ENCODE measurements at regions not wholly inside any gene's neighbourhood (a gene's known extent, or its start where the extent isn't known, plus 50 kb on each side); places are given as distances from the start of the nearest gene placed in this dataset.

DNA sequence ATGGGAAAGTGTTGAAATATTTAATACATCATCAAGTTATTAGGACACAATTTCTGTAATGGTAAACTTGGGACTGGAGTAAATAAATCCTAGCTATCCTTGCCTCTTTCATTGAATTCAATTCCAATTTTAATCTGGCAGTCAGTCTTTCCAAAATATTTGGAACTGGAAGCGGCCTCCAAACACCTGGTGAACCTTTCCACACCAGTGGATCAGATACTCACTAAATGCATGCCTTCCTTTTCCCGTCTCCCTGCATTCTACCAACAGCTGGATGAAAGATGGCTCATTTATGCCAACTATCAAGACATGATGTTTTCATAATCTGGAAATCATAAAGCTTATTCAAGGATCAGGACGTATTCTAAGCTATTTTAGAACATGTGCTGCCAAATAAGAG, 488.2 kb upstream of the SPHKAP start:
- dilution Hi-C loops (cut with MboI; ENCODE audit: extremely low pct_ligation_motif_present, low sequenced_read_pairs) (no loop called here), intact Hi-C loops (cut with micrococcal nuclease) (no loop called here)
- no peaks in the 10 kb centered on the region for H3K9me1 ChIP-seq (replicated peaks; ENCODE audit: control insufficient read depth, extremely low read depth, insufficient read depth, low read length)
- DNase-seq (ENCODE audit: low read depth, low spot score) (no peak), FAIRE-seq (no peak)
- POLR2A ChIA-PET: no interaction called here
- peaks cover 8% of the 10 kb centered on the region for H3K9me3 ChIP-seq (replicated peaks; ENCODE audit: control insufficient read depth, insufficient read depth, low read length)
- H3K36me3 ChIP-seq (ENCODE audit: control insufficient read depth in 2 of 2, extremely low read depth in 1 of 2, insufficient read depth in 2 of 2, low read length in 2 of 2): no peaks in the 10 kb centered on the region
- no peak overlapping the region for H3K4me3 ChIP-seq (replicated peaks in 1 of 3; ENCODE audit: insufficient read depth in 1 of 3, low read depth in 1 of 3, low read length in 3 of 3)
- TF ChIP-seq POLR2A (IDR thresholded peaks at IDR 0.05; ENCODE audit: low read depth, low read length) (no peak), EZH2 (IDR thresholded peaks at IDR 0.05; ENCODE audit: borderline replicate concordance, low read depth, low read length, severe bottlenecking) (no peak), JUN (IDR thresholded peaks at IDR 0.05; ENCODE audit: borderline replicate concordance, insufficient read depth, insufficient read length, low read depth) (no peak)
- TF ChIP-seq, protein P1, sequence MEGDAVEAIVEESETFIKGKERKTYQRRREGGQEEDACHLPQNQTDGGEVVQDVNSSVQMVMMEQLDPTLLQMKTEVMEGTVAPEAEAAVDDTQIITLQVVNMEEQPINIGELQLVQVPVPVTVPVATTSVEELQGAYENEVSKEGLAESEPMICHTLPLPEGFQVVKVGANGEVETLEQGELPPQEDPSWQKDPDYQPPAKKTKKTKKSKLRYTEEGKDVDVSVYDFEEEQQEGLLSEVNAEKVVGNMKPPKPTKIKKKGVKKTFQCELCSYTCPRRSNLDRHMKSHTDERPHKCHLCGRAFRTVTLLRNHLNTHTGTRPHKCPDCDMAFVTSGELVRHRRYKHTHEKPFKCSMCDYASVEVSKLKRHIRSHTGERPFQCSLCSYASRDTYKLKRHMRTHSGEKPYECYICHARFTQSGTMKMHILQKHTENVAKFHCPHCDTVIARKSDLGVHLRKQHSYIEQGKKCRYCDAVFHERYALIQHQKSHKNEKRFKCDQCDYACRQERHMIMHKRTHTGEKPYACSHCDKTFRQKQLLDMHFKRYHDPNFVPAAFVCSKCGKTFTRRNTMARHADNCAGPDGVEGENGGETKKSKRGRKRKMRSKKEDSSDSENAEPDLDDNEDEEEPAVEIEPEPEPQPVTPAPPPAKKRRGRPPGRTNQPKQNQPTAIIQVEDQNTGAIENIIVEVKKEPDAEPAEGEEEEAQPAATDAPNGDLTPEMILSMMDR (IDR thresholded peaks at IDR 0.05; ENCODE audit: extremely low read depth in 1 of 2, insufficient read depth in 1 of 2, low read depth in 1 of 2, low read length in 2 of 2): no peak
- H3K4me2 ChIP-seq (ENCODE audit: insufficient read depth, low read length): no peak overlapping the region
- no peaks in the 10 kb centered on the region for H3K79me2 ChIP-seq (ENCODE audit: control insufficient read depth, insufficient read depth, low read length)
- H4K20me1 ChIP-seq (replicated peaks; ENCODE audit: control insufficient read depth, extremely low read depth, insufficient read depth, low read length): no peaks in the 10 kb centered on the region
- CTCF ChIA-PET: no interaction called here
- no TSS peak for BruUV-seq (replicated peaks)
- H3K4me1 ChIP-seq (ENCODE audit: control insufficient read depth, extremely low read depth, insufficient read depth, low read length): no peaks in the 10 kb centered on the region
- H2AFZ ChIP-seq (ENCODE audit: low read depth, low read length): no peak overlapping the region
- H3K9ac ChIP-seq (replicated peaks; ENCODE audit: extremely low read depth, insufficient read depth, low read length): no peak overlapping the region
- no peak overlapping the region for H3K27ac ChIP-seq (ENCODE audit: insufficient read depth, low read depth, low read length)
- no peaks in the 10 kb centered on the region for H3K27me3 ChIP-seq (ENCODE audit: control insufficient read depth in 2 of 2, insufficient read depth in 2 of 2, low read length in 2 of 2)

DNA sequence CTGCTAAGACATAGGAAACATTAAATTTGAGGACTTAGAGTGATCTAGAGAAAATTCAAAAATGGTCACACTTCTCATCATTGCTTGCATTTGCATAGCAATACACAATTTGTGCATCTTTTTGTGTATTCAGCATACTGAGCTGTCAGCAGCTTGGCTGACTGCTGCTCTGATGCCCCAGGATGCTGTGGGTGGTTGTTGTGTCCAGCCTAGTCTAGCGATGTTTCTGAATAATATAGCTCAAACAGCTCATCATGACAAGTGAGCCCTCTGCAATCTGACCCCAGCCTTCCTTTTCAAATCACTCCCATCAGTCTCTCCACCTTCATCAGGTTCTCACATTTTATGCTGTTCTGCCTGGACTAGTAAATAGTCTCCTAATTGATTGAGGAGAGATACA, 483.7 kb upstream of the SPHKAP start:
- Histone ChIP-seq H3K9me1 (replicated peaks; ENCODE audit: control insufficient read depth, extremely low read depth, insufficient read depth, low read length) (no peaks in the 10 kb centered on the region), H2AFZ (ENCODE audit: low read depth, low read length) (no peak overlapping the region), H3K9me3 (replicated peaks; ENCODE audit: control insufficient read depth, insufficient read depth, low read length) (peaks cover 4% of the 10 kb centered on the region), H3K4me1 (ENCODE audit: control insufficient read depth, extremely low read depth, insufficient read depth, low read length) (no peaks in the 10 kb centered on the region), H3K27ac (ENCODE audit: insufficient read depth, low read depth, low read length) (no peak overlapping the region), H3K79me2 (ENCODE audit: control insufficient read depth, insufficient read depth, low read length) (no peaks in the 10 kb centered on the region), H3K4me2 (ENCODE audit: insufficient read depth, low read length) (no peak overlapping the region), H3K4me3 (replicated peaks in 1 of 3; ENCODE audit: insufficient read depth in 1 of 3, low read depth in 1 of 3, low read length in 3 of 3) (no peak overlapping the region), H3K27me3 (ENCODE audit: control insufficient read depth in 2 of 2, insufficient read depth in 2 of 2, low read length in 2 of 2) (no peaks in the 10 kb centered on the region), H4K20me1 (replicated peaks; ENCODE audit: control insufficient read depth, extremely low read depth, insufficient read depth, low read length) (no peaks in the 10 kb centered on the region), H3K36me3 (ENCODE audit: control insufficient read depth in 2 of 2, extremely low read depth in 1 of 2, insufficient read depth in 2 of 2, low read length in 2 of 2) (no peaks in the 10 kb centered on the region), H3K9ac (replicated peaks; ENCODE audit: extremely low read depth, insufficient read depth, low read length) (no peak overlapping the region)
- POLR2A ChIA-PET: no interaction called here
- DNase-seq (ENCODE audit: low read depth, low spot score) (no peak), FAIRE-seq (no peak)
- CTCF ChIA-PET: no interaction called here
- dilution Hi-C loops (cut with MboI; ENCODE audit: extremely low pct_ligation_motif_present, low sequenced_read_pairs): no loop called here
- no peak for TF ChIP-seq JUN (IDR thresholded peaks at IDR 0.05; ENCODE audit: borderline replicate concordance, insufficient read depth, insufficient read length, low read depth)
- TF ChIP-seq, protein P2, sequence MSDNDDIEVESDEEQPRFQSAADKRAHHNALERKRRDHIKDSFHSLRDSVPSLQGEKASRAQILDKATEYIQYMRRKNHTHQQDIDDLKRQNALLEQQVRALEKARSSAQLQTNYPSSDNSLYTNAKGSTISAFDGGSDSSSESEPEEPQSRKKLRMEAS (IDR thresholded peaks at IDR 0.05; ENCODE audit: insufficient read depth, insufficient read length): no peak
- TF ChIP-seq EZH2 (IDR thresholded peaks at IDR 0.05; ENCODE audit: borderline replicate concordance, low read depth, low read length, severe bottlenecking): no peak
- TF ChIP-seq FOS (IDR thresholded peaks at IDR 0.05; ENCODE audit: borderline replicate concordance, insufficient read depth, low read length): no peak
- TF ChIP-seq, protein P1 (IDR thresholded peaks at IDR 0.05; ENCODE audit: extremely low read depth in 1 of 2, insufficient read depth in 1 of 2, low read depth in 1 of 2, low read length in 2 of 2): no peak
- no peak for TF ChIP-seq MYC (IDR thresholded peaks at IDR 0.05; ENCODE audit: low read depth, low read length)
- TF ChIP-seq GATA2 (IDR thresholded peaks at IDR 0.05; ENCODE audit: insufficient read depth, insufficient read length, low read depth, low read length): no peak
- no peak for TF ChIP-seq POLR2AphosphoS5 (IDR thresholded peaks at IDR 0.05; ENCODE audit: insufficient read depth, low read depth, low read length)
- BruUV-seq (replicated peaks): no TSS peak
- intact Hi-C loops (cut with micrococcal nuclease): no loop called here

All from endothelial cell of umbilical vein (primary cell).